Choroid plexus epithelial cell (primary cell): ENCODE measurements at regions not wholly inside any gene's neighbourhood (a gene's known extent, or its start where the extent isn't known, plus 50 kb on each side); places are given as distances from the start of the nearest gene placed in this dataset.

Source experiments
- DNase-seq: peaks from one replicate; pipeline ENCODE4 v3.0.0-alpha.2; 2010; ENCODE audit warnings: low read depth
- H3K4me3 ChIP-seq: 2 replicates; pipeline ENCODE4 v1.5.1; 2011; ENCODE audit warnings: low read depth, mild to moderate bottlenecking, control low read depth, low read length, moderate library complexity
- CTCF ChIP-seq: conservative IDR thresholded peaks from 2 replicates; pipeline ENCODE4 v1.5.1; 2011; ENCODE audit warnings: low read depth, mild to moderate bottlenecking, control low read depth, inconsistent platforms, low read length, moderate library complexity

- no peak for DNase-seq
- H3K4me3 ChIP-seq: no peak overlapping the region
- no peak for TF ChIP-seq CTCF
These were observed 192.3 kb upstream of the FOXN2 start for GRCh38 chr2:48122166-48122565.

DNA sequence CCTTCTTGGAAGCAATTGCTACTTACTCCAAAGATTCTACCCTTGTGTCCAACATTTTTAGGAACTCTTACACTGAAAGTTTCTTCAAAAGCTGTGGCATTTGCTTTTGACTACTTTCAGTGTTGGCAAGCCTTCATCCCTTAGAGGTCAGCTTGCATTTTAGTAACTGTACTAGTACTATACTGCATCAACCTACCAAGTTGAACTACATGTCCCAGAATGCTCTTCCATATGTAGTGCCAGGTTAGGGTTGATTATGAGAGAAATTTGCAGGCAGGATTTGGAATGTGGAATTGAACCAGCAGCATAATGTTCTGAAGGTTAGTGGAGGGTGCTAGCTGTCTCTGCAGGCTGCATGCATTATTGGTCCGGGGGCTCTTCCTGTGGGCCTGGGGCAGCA, 189.9 kb upstream of the FOXN2 start:
- DNase-seq: peak; percentile 16
- no peak for TF ChIP-seq CTCF
- H3K4me3 ChIP-seq: no peak overlapping the region

DNA sequence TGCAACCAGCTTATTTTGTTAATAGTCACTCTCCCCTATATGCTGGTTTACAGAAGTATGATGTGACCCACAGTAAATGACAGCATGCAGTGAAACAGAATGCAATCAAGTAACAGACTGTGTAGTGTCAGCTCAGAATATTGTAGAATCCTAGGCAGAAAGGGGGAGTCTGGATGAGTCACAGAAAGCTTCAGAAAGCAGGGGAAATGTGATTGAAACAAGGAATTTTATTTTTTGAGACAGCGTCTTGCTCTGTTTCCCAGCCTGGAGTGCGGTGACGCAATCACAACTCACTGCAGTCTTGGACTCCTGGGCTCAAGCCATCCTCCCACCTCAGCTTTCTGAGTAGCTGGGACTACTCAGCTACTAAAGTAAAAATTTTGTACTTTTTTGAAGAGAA, 188.3 kb upstream of the FOXN2 start:
- no peak overlapping the region for H3K4me3 ChIP-seq
- DNase-seq: peak; percentile 88
- no peak for TF ChIP-seq CTCF

DNA sequence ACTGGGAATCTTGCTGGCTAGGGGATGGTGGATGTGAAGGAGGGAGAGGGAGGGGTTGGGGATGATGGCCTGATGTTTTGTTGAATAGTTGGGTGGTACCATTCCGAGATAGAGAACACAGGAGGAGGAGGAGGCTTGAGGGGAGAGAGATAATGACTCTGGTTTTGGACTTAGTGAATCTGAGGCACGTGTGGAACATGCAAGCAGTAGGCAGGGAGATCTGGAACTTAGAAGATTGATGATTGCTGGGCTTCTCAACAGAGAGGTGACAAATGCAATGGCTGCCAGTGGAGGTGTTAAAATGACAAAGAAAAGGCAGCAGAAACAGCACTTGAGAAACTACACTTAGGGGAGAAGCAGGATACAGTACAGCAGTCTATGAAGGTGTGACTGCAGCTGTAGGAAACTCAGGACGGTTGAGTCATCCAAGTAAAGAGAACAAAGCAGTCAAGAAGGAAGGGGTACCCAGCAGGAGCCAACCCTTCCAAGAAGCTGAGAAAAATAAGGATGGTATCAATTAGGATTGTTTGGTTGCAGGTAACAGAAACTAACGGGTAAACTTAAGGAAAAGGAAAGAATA, 186.8 kb upstream of the FOXN2 start:
- H3K4me3 ChIP-seq: no peak overlapping the region
- peak; percentile 28 for DNase-seq
- TF ChIP-seq CTCF: no peak

DNA sequence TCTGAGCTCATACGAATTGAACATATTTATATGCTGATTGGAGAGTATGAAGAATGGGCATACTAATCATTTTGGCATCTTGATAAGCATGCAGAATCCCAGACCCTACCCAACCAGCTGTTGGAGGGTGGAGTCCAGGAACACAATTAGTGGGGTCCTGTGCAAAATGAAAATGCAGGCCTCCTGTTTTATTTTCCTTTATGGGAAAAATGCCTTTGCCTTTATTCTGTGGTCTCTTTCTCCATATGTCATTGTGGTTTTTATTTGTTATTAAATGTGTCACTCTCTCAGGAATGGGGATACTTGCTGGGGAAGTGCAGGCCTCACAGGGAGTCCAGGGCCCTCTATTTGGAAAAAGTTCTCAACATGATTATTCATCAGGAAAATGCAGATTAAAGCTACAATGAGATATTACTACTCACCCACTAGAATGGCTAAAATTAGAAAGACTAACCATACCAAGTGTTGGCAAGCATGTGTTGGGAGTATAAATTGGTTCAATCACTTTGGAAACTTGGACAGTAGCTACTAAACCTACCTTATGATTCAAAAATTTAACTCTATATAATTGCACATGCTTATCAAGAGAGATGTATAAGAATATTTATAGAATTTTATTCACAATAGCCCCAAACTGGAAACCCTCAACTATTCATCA, 185.1 kb upstream of the FOXN2 start:
- TF ChIP-seq CTCF: no peak
- H3K4me3 ChIP-seq: no peak overlapping the region
- no peak for DNase-seq

- H3K4me3 ChIP-seq: no peak overlapping the region
- no peak for TF ChIP-seq CTCF
- DNase-seq: peak; percentile 96
These were observed 182.8 kb upstream of the FOXN2 start for GRCh38 chr2:48131539-48132270.

DNA sequence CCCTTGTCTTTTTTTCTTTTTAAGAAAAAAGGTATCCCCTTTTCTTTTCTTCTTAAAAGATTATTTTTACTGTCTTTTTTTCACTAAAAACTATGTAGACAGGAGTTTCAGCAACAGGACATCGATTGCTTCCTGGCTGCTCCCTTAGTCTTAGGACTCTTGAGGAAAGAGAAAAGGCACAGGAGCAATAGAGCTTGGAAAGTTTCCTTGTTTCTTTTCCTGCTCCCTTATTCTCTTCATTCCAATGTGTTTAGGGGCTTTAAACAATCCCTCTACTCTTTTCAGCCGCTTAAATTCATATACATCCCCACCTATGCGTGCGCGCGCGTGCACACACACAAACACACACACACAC, 182.2 kb upstream of the FOXN2 start:
- no peak overlapping the region for H3K4me3 ChIP-seq
- no peak for TF ChIP-seq CTCF
- no peak for DNase-seq
